ENCODE measurements at regions not wholly inside any gene's neighbourhood (a gene's known extent, or its start where the extent isn't known, plus 50 kb on each side); places are given as distances from the start of the nearest gene placed in this dataset.
A peak's percentile ranks its signal among the peaks of the same experiment; 100 is the strongest.

GRCh38 chr4:100130964-100131363 lies 59.3 kb downstream of the DDIT4L start:
- DNase-seq, result no peak

DNA sequence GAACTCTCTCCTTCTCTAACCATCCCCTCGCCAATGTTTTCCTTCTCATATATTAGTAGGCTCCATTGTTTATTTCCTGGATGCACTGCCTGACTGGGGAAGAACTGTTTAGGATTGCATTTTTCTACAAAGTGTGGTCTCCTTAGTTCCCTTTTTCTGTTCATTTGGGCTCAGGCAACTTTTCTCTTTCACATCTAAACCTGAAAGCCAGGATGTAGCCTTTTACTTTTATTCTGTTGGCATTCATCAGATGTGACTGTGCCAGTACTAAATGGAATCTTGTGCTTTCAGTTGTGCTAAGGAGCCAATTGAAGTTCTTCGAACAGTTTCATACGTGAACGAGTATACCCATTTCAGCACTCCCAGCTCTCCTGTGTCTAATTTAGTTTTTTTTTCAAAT lies 59.8 kb downstream of the DDIT4L start:
- DNase-seq, result no peak

DNA sequence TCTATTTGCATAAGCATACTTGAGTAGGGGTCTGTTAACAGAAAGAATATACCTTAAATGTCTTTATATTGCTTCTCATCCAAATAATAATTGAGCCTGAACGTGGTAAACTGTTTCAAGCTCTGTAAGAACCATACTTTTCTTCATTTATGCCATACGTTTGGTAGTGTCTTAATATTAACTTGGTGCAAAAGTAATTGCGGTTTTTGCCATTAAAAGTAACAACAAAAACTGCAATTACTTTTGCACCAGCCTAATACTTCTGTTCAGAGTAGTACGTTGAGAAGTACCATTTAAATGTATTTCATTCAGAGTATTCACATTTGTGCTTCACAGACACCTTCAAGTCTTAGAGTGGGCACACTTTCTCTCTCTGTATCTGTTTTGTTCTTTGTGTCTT lies 60.5 kb downstream of the DDIT4L start:
- DNase-seq, result no peak

- DNase-seq, result no peak
Observed at GRCh38 chr4:100128338-100128737, 61.9 kb downstream of the DDIT4L start.

DNA sequence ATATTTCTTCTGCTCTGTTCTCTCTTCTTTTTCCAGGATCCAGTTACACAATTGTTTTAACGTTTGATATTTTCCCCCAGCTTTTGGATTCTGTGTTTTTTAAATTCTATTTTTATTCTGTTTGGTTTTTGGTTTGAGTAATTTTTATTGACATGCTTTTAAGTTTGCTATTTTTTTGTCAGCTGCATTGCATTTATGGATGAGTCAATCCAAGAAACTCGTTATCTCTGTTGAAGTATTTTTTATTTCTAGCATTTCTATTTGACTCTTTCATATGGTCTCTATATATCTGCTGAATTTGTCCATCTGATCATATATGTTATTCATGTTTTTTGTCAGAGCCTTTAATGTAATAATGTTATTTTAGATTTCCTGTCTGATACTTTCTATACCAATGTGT lies 65.6 kb downstream of the DDIT4L start:
- DNase-seq, result no peak

GRCh38 chr4:100118181-100118580 lies 72.1 kb downstream of the DDIT4L start:
- DNase-seq, result no peak

- no peak for DNase-seq
Observed at GRCh38 chr4:100117750-100118149, 72.5 kb downstream of the DDIT4L start.

DNA sequence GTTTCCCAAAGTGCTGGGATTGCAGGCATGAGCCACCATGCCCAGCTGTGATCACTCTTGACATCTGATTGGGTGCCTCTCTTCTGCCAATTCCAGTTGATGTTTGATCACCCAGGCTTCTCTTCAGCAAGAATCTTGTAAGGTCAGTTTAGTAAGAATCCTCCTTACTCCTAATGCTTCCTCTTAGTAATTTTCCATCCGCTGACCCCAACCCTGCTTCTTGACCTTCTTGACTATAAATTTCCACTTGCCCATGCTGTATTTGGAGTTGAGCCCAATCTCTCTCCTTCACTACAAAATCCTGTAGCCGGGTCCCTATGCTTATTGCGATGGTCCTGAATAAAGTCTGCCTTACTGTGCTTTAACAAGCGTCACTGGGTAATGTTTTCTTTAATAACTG lies 75.4 kb downstream of the DDIT4L start:
- DNase-seq, result no peak

DNA sequence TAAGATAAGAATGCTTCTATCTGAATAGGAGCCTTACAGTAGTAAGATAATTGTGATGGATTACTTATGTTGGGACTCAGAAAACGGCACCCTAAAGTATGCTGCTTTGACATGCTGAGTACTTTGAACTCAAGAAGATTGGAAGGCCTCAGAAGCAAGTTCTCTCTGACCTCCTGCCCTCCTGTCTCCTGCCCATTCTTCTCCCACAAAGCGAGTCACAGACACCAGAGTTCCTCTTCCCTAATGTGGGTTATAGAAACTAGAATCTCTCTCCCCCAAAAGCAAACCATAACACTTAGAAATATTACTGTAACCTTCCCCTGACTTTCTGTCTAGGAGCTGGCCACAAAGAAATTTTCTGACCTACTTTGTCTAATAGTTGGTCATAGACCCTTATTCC lies 76.5 kb downstream of the DDIT4L start:
- no peak for DNase-seq

DNA sequence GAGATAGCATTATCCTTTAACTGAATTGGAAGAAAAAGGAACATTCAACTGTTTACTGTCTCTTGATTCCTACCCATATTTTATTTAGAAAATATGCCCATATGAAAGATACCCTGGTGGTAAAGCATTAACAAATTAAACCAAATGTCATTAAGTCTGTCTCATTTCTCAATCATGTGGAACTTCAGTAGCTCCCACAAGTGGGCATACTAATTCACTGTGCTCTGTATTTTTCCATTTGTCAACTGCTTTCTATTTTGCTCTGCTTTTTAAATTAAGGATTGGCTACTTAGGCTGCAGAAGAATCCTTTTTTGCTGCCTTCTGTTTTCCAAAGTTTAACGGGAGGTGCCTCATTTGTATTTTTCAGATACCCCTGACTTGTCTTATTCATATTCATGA lies 77.2 kb downstream of the DDIT4L start:
- no peak for DNase-seq

- no peak for DNase-seq
Observed at GRCh38 chr4:100109921-100110320, 80.3 kb downstream of the DDIT4L start.

DNA sequence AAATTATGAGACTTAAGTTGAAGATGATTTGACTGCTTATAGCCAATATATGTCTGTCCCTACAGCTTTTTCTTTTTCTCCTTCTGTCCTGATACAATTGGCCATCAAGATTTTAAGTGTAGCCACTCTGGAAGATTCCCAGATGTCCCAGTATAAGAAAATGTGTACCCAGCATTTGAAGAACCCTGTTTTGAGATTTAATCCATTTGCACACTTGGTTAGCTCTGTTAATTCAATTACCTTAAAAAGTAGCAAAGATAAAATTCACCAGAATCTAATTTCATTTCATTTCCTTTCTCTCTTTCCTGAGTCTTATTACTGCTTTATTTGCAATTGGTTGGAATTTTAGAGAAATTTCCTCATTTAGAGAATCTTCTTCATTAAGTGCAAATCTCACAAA lies 81.4 kb downstream of the DDIT4L start:
- no peak for DNase-seq

- DNase-seq, result no peak
Observed at GRCh38 chr4:100106982-100107381, 83.3 kb downstream of the DDIT4L start.

- no peak for DNase-seq
Observed at GRCh38 chr4:100103671-100104070, 86.6 kb downstream of the DDIT4L start.

- DNase-seq, result no peak
Observed at GRCh38 chr4:100100985-100101384, 89.3 kb downstream of the DDIT4L start.

- no peak for DNase-seq
Observed at GRCh38 chr4:100099746-100100145, 90.5 kb downstream of the DDIT4L start.

GRCh38 chr4:100098681-100099080 lies 91.6 kb downstream of the DDIT4L start:
- no peak for DNase-seq

- DNase-seq, result no peak
Observed at GRCh38 chr4:100098011-100098545, 92.2 kb downstream of the DDIT4L start.

DNA sequence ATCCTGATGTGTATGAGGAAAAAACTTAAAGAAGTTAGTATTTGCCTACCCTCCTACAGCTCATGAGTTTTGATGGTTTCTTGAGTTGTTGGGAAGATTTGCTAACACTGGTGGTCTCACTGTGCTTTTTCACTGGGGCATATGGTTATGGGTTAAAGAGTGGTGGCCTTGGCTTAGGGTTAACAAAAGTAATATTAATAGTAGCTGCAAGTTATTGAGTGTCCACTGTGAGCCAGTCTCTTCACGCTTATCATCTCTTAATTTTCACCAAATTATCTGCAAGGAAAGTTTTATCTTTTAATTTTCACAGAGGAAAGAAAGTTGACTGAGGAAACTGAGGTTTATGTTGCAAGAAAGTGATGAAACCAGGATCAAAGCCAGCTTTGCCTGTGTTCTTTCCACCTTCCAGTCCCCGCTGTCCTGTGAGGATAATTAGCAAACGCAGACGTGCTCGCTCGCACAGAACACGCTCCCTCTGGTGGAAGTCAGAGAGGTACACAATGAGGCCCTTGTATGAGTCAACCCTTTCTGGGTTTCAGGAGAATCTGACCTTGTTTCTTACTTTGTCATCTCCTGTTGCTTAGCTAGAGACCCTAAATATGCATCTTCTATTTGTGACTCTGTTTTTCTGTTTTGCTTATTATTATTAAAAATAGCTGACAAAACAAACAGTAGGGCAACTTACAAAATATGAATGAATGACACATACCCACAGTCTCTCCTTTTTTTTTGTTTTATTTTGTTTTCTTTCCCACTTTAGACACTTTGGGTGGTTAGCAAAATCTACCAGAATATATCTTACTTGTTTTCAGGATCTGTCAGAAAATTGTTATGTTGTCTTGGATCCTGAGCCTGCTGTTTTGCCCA lies 94.3 kb downstream of the DDIT4L start:
- peak; percentile 1 to 40 for DNase-seq

GRCh38 chr4:100093091-100093866 lies 97.0 kb downstream of the DDIT4L start:
- peak; percentile 20 to 65 for DNase-seq

GRCh38 chr4:100087743-100088142 lies 102.5 kb downstream of the DDIT4L start:
- DNase-seq, result no peak

DNA sequence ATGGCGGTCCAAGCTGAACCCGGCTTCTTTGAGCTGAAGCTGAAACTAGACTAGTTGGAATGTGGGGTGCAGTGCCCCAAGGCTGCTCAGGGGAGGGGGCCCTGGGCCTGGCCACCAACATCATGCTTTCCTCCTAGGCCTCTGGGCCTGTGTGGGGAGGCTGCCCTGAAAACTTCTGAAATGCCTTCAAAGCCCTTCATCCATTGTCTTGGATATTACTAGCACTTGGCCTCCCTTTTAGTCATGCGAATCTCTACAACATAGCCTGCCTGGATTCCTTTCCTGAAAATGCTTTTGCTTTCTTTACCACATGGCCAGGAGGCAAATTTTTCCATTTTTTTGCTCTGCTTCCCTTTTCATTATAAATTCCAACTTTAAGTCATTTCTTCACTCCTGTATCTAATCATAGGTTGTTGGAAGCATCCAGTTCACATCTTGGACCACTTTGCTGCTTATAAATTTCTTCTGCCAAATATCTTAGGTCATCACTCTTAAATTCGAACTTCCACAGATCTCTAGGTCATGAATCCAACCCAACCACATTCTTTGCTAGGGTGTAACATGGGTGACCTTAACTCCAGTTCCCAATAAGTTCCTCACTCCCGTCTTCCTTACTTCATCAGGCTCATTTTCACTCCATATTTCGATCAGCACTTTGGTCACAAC lies 103.4 kb downstream of the DDIT4L start:
- DNase-seq, result no peak

GRCh38 chr4:100084892-100085291 lies 105.4 kb downstream of the DDIT4L start:
- DNase-seq, result no peak
